GM20000 (cell line): ENCODE measurements at regions not wholly inside any gene's neighbourhood (a gene's known extent, or its start where the extent isn't known, plus 50 kb on each side); places are given as distances from the start of the nearest gene placed in this dataset.

Experiments used
- DNase-seq: peaks from one replicate; pipeline ENCODE4 v3.0.0; 2012; ENCODE audit warnings: low spot score
- CTCF ChIP-seq: IDR thresholded peaks from 2 replicates; pipeline ENCODE4 v1.5.1; 2012; ENCODE audit warnings: mild to moderate bottlenecking, control low read depth; ENCODE audit errors: extremely low read depth, missing control alignments

- no peak for DNase-seq
- TF ChIP-seq CTCF = no peak
These were observed 79.8 kb upstream of the STK17B start for GRCh38 chr2:196251132-196251531.

- no peak for TF ChIP-seq CTCF
- no peak for DNase-seq
These were observed 81.2 kb upstream of the STK17B start for GRCh38 chr2:196252408-196253115.

- TF ChIP-seq CTCF = no peak
- no peak for DNase-seq
These were observed 81.7 kb upstream of the STK17B start for GRCh38 chr2:196253116-196253480.

GRCh38 chr2:196256585-196256984, 85.2 kb upstream of the STK17B start:
- DNase-seq = no peak

GRCh38 chr2:196257086-196257485, 85.7 kb upstream of the STK17B start:
- TF ChIP-seq CTCF = no peak
- DNase-seq = no peak

More at GRCh38 chr2:196256585-196256984, 85.2 kb upstream of the STK17B start:
- TF ChIP-seq CTCF = no peak

- TF ChIP-seq CTCF = no peak
These were observed 87.0 kb upstream of the STK17B start for GRCh38 chr2:196258407-196258806.

GRCh38 chr2:196259507-196260481, 88.4 kb upstream of the STK17B start:
- TF ChIP-seq CTCF = no peak
- no peak for DNase-seq

More at GRCh38 chr2:196258407-196258806, 87.0 kb upstream of the STK17B start:
- DNase-seq = no peak
